ENCODE measurements at regions not wholly inside any gene's neighbourhood (a gene's known extent, or its start where the extent isn't known, plus 50 kb on each side); places are given as distances from the start of the nearest gene placed in this dataset.

- Mint-ChIP-seq H3K9me3 (ENCODE audit: low read depth) (peaks cover 3% of the 10 kb centered on the region), H3K27me3 (no peaks in the 10 kb centered on the region), H3K27ac (no peak overlapping the region), H3K4me3 (ENCODE audit: low read depth) (no peak overlapping the region), H3K36me3 (ENCODE audit: insufficient read depth) (no peaks in the 10 kb centered on the region), H3K4me1 (ENCODE audit: low read depth) (peaks cover 12% of the 10 kb centered on the region)
- no peak for TF ChIP-seq CTCF (IDR thresholded peaks at IDR 0.05; ENCODE audit: unreplicated experiment)
- DNase-seq (ENCODE audit: low spot score, unreplicated experiment): no peak
These were observed 197.1 kb upstream of the RASSF8 start for GRCh38 chr12:25761356-25761755.

GRCh38 chr12:25764409-25764808 is 194.1 kb upstream of the RASSF8 start:
- Mint-ChIP-seq H3K4me3 (ENCODE audit: low read depth) (no peak overlapping the region), H3K27me3 (no peaks in the 10 kb centered on the region), H3K4me1 (ENCODE audit: low read depth) (no peaks in the 10 kb centered on the region)

GRCh38 chr12:25764892-25765291 is 193.6 kb upstream of the RASSF8 start:
- Mint-ChIP-seq H3K27ac (no peak overlapping the region), H3K4me3 (ENCODE audit: low read depth) (no peak overlapping the region), H3K9me3 (ENCODE audit: low read depth) (peaks cover 3% of the 10 kb centered on the region), H3K27me3 (no peaks in the 10 kb centered on the region), H3K4me1 (ENCODE audit: low read depth) (no peaks in the 10 kb centered on the region), H3K36me3 (ENCODE audit: insufficient read depth) (no peaks in the 10 kb centered on the region)
- TF ChIP-seq CTCF (IDR thresholded peaks at IDR 0.05; ENCODE audit: unreplicated experiment): no peak
- DNase-seq (ENCODE audit: low spot score, unreplicated experiment): no peak

More at GRCh38 chr12:25764409-25764808, 194.1 kb upstream of the RASSF8 start:
- no peak for TF ChIP-seq CTCF (IDR thresholded peaks at IDR 0.05; ENCODE audit: unreplicated experiment)
- no peak overlapping the region for H3K27ac Mint-ChIP-seq
- peaks cover 3% of the 10 kb centered on the region for H3K9me3 Mint-ChIP-seq (ENCODE audit: low read depth)
- no peaks in the 10 kb centered on the region for H3K36me3 Mint-ChIP-seq (ENCODE audit: insufficient read depth)
- no peak for DNase-seq (ENCODE audit: low spot score, unreplicated experiment)

- Mint-ChIP-seq H3K9me3 (ENCODE audit: low read depth) (peaks cover 3% of the 10 kb centered on the region), H3K27me3 (no peaks in the 10 kb centered on the region), H3K4me1 (ENCODE audit: low read depth) (no peaks in the 10 kb centered on the region), H3K4me3 (ENCODE audit: low read depth) (no peak overlapping the region), H3K27ac (no peak overlapping the region), H3K36me3 (ENCODE audit: insufficient read depth) (no peaks in the 10 kb centered on the region)
- no peak for DNase-seq (ENCODE audit: low spot score, unreplicated experiment)
- no peak for TF ChIP-seq CTCF (IDR thresholded peaks at IDR 0.05; ENCODE audit: unreplicated experiment)
These were observed 190.9 kb upstream of the RASSF8 start for GRCh38 chr12:25767606-25768005.

- Mint-ChIP-seq H3K9me3 (ENCODE audit: low read depth) (peaks cover 2% of the 10 kb centered on the region), H3K4me1 (ENCODE audit: low read depth) (no peaks in the 10 kb centered on the region), H3K4me3 (ENCODE audit: low read depth) (no peak overlapping the region), H3K27ac (no peak overlapping the region), H3K36me3 (ENCODE audit: insufficient read depth) (no peaks in the 10 kb centered on the region), H3K27me3 (no peaks in the 10 kb centered on the region)
- no peak for TF ChIP-seq CTCF (IDR thresholded peaks at IDR 0.05; ENCODE audit: unreplicated experiment)
- no peak for DNase-seq (ENCODE audit: low spot score, unreplicated experiment)
These were observed 190.3 kb upstream of the RASSF8 start for GRCh38 chr12:25768151-25768550.

Data from progenitor cell of endocrine pancreas (in vitro differentiated cells).